Tibial nerve (tissue), 4 donors: ENCODE measurements at regions not wholly inside any gene's neighbourhood (a gene's known extent, or its start where the extent isn't known, plus 50 kb on each side); places are given as distances from the start of the nearest gene placed in this dataset.
A peak's percentile ranks its signal among the peaks of the same experiment; 100 is the strongest.

Source experiments
- DNase-seq, 2 donors: peaks; one replicate each; pipeline ENCODE4 v3.0.0-alpha.2; 2019; ENCODE audit warnings: low spot score in 2 of 2
- H3K27ac ChIP-seq, 4 donors: fragments of 200-600 bp; sonication (generic) in 3 of 4; one replicate each; pipeline ENCODE4 v1.5.1; 2017 to 2019; ENCODE audit warnings: mild to moderate bottlenecking in 1 of 4
- H3K27me3 ChIP-seq, 2 donors: fragments of 200-600 bp; sonication (generic) in 1 of 2; one replicate each; pipeline versions ENCODE4 v1.5.1 to v1.6.0; 2017 to 2019
- H3K36me3 ChIP-seq, 3 donors: fragments of 200-600 bp; sonication (generic); one replicate each; pipeline ENCODE4 v1.5.1; 2018 to 2019
- H3K4me1 ChIP-seq, 4 donors: fragments of 200-600 bp; sonication (generic) in 3 of 4; one replicate each; pipeline ENCODE4 v1.5.1; 2017 to 2019
- H3K4me3 ChIP-seq, 4 donors: fragments of 200-600 bp; sonication (generic) in 3 of 4; one replicate each; pipeline ENCODE4 v1.5.1; 2017 to 2019; ENCODE audit warnings: mild to moderate bottlenecking in 1 of 4, moderate library complexity in 1 of 4
- H3K9me3 ChIP-seq, 4 donors: fragments of 200-600 bp; sonication (generic) in 3 of 4; one replicate each; pipeline ENCODE4 v1.5.1; 2017 to 2019
- EP300 ChIP-seq, 2 donors: sonication (generic); formaldehyde crosslinking; IDR thresholded peaks; one replicate each; pipeline ENCODE4 v1.6.1; 2017; ENCODE audit warnings: antibody characterized with exemption in 2 of 2, mild to moderate bottlenecking in 1 of 2
- POLR2A ChIP-seq, 2 donors: fragments of 450-650 bp; IDR thresholded peaks; one replicate each; pipeline ENCODE4 v1.6.1; 2017; ENCODE audit warnings: antibody characterized with exemption in 2 of 2, mild to moderate bottlenecking in 2 of 2, moderate library complexity in 2 of 2
- WGBS, 2 donors: methylation state at CpG; one replicate each; pipeline ENCODE4 v1.1.5; 2018; 5-methylcytosine and 5-hydroxymethylcytosine counted together
- TF ChIP-seq, protein P1 (sequence below), 5 experiments: fragments of 200-600 bp in 3 of 5; fragments of 450-650 bp in 2 of 5; sonication (generic) in 3 of 5; IDR thresholded peaks; one replicate each; pipeline ENCODE4 v1.5.1; 2016 to 2019; ENCODE audit warnings: antibody characterized with exemption in 5 of 5, mild to moderate bottlenecking in 3 of 5, moderate library complexity in 2 of 5

DNA sequence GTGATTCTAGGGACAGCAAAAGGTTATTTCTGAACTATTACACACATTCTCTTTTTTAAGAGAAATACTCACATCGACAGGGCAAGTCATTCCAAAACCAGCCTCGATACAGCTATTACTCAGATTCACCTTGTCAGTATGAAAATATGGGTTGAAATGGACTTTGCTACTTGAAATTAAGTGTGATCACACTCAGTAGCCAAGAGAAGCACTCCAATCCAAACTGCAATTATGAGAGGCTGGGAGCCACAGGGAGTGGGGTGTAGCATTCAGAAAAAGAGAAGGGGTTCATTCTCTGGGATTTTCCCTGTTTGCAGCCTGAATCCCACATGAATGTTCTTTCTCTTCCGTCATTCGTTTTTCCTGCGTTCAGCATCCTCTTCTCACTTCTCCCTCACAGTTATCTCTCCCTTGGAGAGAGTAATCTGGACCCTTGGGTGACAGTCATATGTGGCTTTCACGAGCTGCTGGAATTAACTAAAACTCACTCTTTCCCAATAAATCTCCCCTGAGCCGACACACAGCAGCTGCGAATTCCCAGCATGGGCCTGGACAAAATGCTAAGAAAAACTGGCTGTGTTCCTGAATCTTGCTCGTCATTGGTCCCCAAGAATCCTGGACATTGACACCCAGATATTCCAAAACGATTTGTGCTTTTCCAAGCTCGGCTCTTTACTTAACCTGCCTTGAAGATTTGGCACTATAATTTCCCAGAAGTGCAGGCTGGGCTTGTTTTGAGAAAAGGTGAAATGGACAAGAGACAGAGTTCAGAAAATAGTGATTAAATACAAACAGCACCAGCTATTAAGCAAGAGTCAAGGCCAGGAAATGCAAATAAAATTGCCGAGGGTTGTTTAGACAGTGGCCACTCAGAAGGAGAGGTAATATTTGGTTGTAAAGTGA is 199.5 kb upstream of the PLEKHG7 start:
- TF ChIP-seq, protein P1, sequence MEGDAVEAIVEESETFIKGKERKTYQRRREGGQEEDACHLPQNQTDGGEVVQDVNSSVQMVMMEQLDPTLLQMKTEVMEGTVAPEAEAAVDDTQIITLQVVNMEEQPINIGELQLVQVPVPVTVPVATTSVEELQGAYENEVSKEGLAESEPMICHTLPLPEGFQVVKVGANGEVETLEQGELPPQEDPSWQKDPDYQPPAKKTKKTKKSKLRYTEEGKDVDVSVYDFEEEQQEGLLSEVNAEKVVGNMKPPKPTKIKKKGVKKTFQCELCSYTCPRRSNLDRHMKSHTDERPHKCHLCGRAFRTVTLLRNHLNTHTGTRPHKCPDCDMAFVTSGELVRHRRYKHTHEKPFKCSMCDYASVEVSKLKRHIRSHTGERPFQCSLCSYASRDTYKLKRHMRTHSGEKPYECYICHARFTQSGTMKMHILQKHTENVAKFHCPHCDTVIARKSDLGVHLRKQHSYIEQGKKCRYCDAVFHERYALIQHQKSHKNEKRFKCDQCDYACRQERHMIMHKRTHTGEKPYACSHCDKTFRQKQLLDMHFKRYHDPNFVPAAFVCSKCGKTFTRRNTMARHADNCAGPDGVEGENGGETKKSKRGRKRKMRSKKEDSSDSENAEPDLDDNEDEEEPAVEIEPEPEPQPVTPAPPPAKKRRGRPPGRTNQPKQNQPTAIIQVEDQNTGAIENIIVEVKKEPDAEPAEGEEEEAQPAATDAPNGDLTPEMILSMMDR (IDR thresholded peaks at IDR 0.05), result no peak
- TF ChIP-seq EP300 (IDR thresholded peaks at IDR 0.05), result peak in 1 of 2 donors; percentile 39
- H3K9me3 ChIP-seq, result no peaks in the 10 kb centered on the region
- DNase-seq, result no peak
- peaks cover 0 to 69% (median 49%) of the 10 kb centered on the region in 4 donors for H3K4me1 ChIP-seq
- WGBS, 2 donors, result 24% methylated on average over 12 of the region's 12 CpGs
- no peak overlapping the region for H3K4me3 ChIP-seq
- no peaks in the 10 kb centered on the region for H3K36me3 ChIP-seq
- H3K27me3 ChIP-seq, result no peaks in the 10 kb centered on the region
- peak overlapping the region; percentile 79 to 96 (median 88) for H3K27ac ChIP-seq

DNA sequence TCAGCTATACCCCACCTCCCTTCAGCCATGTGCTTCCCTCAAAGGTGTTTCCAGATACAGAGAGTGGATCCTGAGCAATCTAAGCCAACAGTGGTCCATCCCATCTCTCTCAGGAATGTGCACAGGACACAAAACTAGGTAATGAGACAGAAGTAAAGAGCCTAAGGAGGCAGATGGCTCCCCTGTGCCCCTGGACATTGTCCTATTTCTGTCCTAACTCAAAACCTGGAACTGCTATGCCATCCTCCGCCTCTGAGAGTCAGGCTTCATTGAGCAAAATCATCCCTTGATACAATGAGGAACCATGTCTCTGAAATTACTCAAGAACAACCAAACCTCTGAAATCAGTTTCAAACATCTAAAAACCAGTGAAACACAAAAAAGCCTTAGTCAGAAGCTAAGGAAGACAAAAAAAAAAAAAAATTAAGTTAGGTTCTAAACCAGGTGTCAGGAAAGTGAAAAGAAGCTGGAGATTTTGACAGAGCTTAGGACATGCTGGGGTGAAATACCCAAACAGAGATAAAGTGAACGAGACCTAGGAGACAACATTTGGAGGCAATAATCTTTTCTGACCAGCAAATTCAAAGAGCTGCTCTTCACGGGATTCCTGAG is 200.3 kb upstream of the PLEKHG7 start:
- peak overlapping the region; percentile 79 to 96 (median 88) for H3K27ac ChIP-seq
- WGBS, 2 donors, result 72 to 78% methylated on average over 3 of the region's 3 CpGs
- TF ChIP-seq POLR2A (IDR thresholded peaks at IDR 0.05), result no peak
- TF ChIP-seq, protein P1 (IDR thresholded peaks at IDR 0.05), result peak in 3 of 5 experiments; percentile 48 to 56 (median 54)
- TF ChIP-seq EP300 (IDR thresholded peaks at IDR 0.05), result no peak
- no peaks in the 10 kb centered on the region for H3K9me3 ChIP-seq
- no peaks in the 10 kb centered on the region for H3K27me3 ChIP-seq
- DNase-seq, result peak in 1 of 2 donors; percentile 37
- H3K4me1 ChIP-seq, result peaks cover 0 to 61% (median 46%) of the 10 kb centered on the region in 4 donors
- no peaks in the 10 kb centered on the region for H3K36me3 ChIP-seq
- no peak overlapping the region for H3K4me3 ChIP-seq

DNA sequence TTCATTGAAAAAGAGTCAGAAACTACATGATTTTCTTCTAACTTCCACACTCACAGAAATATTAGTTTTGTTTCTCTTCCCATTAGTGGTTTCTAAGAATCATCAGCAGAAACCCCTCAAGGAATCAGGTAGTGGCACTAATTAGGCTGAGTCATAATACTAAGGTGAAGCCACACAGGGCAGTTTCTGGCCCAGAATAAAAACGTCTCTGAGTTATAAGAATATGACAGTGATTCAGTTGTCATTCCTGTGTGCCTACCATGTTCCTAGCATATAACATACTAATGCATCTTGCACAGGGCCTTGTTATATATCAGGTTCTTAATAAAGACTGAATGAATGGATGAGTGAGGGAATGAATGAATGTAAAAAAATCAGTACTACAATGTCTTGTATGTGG is 206.0 kb upstream of the PLEKHG7 start:
- no peak overlapping the region for H3K27ac ChIP-seq
- no peaks in the 10 kb centered on the region for H3K27me3 ChIP-seq
- no peak for DNase-seq
- H3K36me3 ChIP-seq, result no peaks in the 10 kb centered on the region
- WGBS, 2 donors, result 80 to 83% methylated on average over 1 of the region's 1 CpG
- no peak for TF ChIP-seq POLR2A (IDR thresholded peaks at IDR 0.05)
- no peak for TF ChIP-seq EP300 (IDR thresholded peaks at IDR 0.05)
- TF ChIP-seq, protein P1 (IDR thresholded peaks at IDR 0.05), result no peak
- H3K4me1 ChIP-seq, result peaks cover 0 to 4% (median 0%) of the 10 kb centered on the region in 4 donors
- no peaks in the 10 kb centered on the region for H3K9me3 ChIP-seq
- no peak overlapping the region for H3K4me3 ChIP-seq

DNA sequence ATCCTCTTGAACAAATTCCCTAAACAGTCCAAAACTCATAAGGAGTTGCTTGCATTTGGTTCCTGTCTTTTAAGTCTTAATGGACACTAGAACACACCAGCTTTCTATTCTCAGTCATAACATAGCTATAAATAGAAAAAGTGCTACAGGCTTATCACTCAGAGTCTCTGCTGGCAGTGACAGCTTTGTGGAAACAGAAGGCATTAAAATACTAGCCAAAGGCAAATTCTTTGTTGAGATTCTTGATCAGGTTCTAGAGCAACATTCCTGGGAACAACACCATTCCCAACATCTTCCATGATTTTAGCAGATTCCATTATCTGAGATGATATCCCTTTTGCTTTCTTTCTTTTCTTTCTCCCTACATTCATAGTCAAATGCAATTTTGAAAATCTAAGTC is 207.7 kb upstream of the PLEKHG7 start:
- no peaks in the 10 kb centered on the region for H3K9me3 ChIP-seq
- no peaks in the 10 kb centered on the region for H3K27me3 ChIP-seq
- no peaks in the 10 kb centered on the region for H3K4me1 ChIP-seq
- no peak for DNase-seq
- no peak overlapping the region for H3K4me3 ChIP-seq
- no peak for TF ChIP-seq POLR2A (IDR thresholded peaks at IDR 0.05)
- TF ChIP-seq, protein P1 (IDR thresholded peaks at IDR 0.05), result no peak
- H3K27ac ChIP-seq, result no peak overlapping the region
- H3K36me3 ChIP-seq, result no peaks in the 10 kb centered on the region

DNA sequence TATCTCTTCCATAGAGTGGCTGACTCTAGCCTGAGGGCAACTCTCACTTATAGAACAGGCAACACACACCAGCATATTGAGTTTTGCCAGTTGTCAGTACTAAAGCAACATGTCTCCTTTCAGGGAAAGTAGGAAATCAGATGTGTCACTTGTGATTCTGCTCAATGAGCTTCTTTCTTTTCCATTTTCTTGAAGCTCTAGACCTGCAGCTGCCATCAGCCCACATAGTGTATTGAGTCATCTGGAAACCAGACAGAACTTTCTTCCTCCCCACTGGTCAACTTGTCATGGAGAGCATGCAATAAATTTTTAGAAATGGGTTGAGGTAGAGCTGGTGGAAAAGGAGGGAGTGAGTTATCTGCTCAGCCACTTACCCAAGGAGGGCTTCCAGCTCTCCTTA is 209.0 kb upstream of the PLEKHG7 start:
- H3K4me3 ChIP-seq, result no peak overlapping the region
- TF ChIP-seq EP300 (IDR thresholded peaks at IDR 0.05), result no peak
- TF ChIP-seq, protein P1 (IDR thresholded peaks at IDR 0.05), result no peak
- no peak for TF ChIP-seq POLR2A (IDR thresholded peaks at IDR 0.05)
- no peaks in the 10 kb centered on the region for H3K9me3 ChIP-seq
- H3K36me3 ChIP-seq, result no peaks in the 10 kb centered on the region
- no peak for DNase-seq
- H3K27me3 ChIP-seq, result no peaks in the 10 kb centered on the region
- H3K4me1 ChIP-seq, result no peaks in the 10 kb centered on the region
- no peak overlapping the region for H3K27ac ChIP-seq
